NB4 (cell line): ENCODE measurements at regions not wholly inside any gene's neighbourhood (a gene's known extent, or its start where the extent isn't known, plus 50 kb on each side); places are given as distances from the start of the nearest gene placed in this dataset.

Experiments used
- DNase-seq: peaks from one replicate; pipeline ENCODE4 v3.0.0; 2010; ENCODE audit warnings: low read depth
- H3K4me3 ChIP-seq: one replicate; pipeline ENCODE4 v1.5.1; 2011; ENCODE audit warnings: mild to moderate bottlenecking, low read depth, low read length, moderate library complexity
- CTCF ChIP-seq: IDR thresholded peaks from one replicate; pipeline ENCODE4 v1.5.1; 2012; ENCODE audit warnings: low read depth, low read length
- MAX ChIP-seq: IDR thresholded peaks from 2 replicates; pipeline ENCODE4 v1.6.1; 2011; ENCODE audit warnings: low read depth, low read length
- MYC ChIP-seq: IDR thresholded peaks from 2 replicates; pipeline ENCODE4 v1.6.1; 2011; ENCODE audit warnings: low read depth, low read length
- POLR2A ChIP-seq: IDR thresholded peaks from 2 replicates; pipeline ENCODE4 v1.6.1; 2011; ENCODE audit warnings: mild to moderate bottlenecking; ENCODE audit not compliant: insufficient read length; ENCODE audit errors: extremely low read depth

DNA sequence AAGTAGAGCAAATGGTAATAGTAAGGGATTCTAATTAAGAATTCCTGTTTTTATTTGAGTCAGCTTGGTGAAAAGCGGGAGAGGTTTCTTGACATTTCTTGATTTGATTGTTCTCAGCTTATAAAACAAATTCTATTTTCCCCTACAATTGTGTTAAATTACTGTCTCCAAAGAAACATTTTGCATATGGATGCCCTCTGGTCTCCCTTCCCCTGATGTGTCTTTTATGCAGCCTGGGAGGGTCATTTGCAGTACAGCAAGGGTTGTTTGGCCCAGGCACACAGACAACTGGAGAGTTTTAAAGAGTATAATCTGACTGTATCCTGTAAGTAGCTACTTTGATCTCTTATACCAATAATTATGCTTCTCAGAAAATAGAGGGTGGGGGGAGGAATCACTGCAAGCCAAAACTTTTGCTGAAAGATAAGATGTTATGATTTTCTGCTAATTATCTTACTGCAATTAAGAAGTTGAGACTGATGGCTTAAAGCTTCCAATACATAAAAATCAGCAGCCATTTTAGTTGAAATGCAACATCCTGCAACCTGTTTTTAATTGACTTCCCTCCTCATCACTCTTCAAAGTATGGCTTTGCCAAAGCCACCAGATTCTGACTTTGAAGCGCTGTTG, 204.1 kb upstream of the SEMA6A start:
- no peak for DNase-seq
- no peak for TF ChIP-seq MAX
- no peak for TF ChIP-seq POLR2A
- TF ChIP-seq MYC = no peak
- no peak for TF ChIP-seq CTCF
- H3K4me3 ChIP-seq = no peak overlapping the region

DNA sequence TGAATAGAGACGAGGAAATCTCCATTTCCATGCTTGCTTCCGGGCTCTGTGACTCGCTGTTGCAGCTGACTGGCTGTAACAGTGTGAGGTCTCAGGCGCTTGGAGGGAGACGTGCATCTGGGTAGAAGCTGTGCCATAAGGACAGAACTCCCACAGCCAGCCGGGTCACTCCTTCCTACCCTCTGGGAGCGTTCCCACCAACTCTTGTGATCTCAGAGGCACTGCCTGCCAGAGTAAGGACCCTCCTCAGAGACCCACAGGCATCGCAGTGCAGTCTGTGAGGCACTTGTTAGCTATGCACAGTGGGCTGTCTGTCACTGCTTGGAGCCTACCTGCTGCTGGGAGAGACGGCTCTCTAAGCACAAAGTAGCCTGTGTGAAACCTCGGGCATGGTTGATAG, 203.4 kb upstream of the SEMA6A start:
- no peak for DNase-seq
- H3K4me3 ChIP-seq = no peak overlapping the region
- TF ChIP-seq MYC = no peak
- TF ChIP-seq MAX = no peak
- no peak for TF ChIP-seq CTCF
- no peak for TF ChIP-seq POLR2A

DNA sequence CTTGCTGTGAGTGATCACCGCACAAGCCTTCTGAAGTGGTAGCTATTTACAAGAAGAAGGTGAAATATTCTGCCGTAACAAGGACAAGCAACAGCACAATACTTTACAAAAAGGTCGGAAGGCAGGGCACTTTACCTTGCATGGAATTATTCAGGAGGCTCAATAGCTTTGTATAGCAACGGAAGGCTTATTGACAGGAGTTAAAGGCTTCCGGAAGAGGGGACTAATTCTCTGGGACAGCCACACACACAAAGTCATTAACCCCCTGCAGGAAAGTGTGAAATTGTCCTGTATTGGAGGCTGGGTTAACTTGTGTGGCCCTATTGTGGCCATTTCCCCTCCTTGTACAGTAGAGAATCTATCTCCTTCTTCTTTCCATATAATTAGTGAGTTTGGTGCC, 199.3 kb upstream of the SEMA6A start:
- TF ChIP-seq CTCF (no peak), MAX (no peak), MYC (no peak), POLR2A (no peak)

GRCh38 chr5:116772806-116773205, 198.2 kb upstream of the SEMA6A start:
- DNase-seq = no peak

More for the DNA sequence above, 199.3 kb upstream of the SEMA6A start:
- no peak for DNase-seq
- H3K4me3 ChIP-seq = no peak overlapping the region

DNA sequence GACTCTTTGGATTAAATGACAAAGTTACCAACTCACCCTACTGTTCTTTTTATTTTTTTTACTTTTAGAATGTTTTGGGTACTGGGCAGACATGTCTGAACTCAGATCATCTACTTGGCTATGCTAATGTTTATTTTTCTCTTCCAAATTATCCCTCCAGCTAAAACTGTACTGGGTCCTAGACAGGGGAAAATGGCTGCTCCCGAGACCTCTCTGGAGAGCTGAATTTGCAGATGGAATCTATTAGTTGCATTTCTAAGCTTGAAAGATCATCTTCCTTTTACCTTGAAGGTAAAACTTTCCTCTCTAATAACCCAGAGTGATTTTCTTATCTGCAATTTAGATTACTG, 197.5 kb upstream of the SEMA6A start:
- H3K4me3 ChIP-seq = no peak overlapping the region
- DNase-seq = no peak
- TF ChIP-seq MAX (no peak), MYC (no peak), POLR2A (no peak), CTCF (no peak)

More at GRCh38 chr5:116772806-116773205, 198.2 kb upstream of the SEMA6A start:
- no peak overlapping the region for H3K4me3 ChIP-seq
- TF ChIP-seq MAX (no peak), MYC (no peak), CTCF (no peak), POLR2A (no peak)
